Colonic mucosa (tissue), 4 donors: ENCODE measurements at regions not wholly inside any gene's neighbourhood (a gene's known extent, or its start where the extent isn't known, plus 50 kb on each side); places are given as distances from the start of the nearest gene placed in this dataset.
"Not testable (repeated sequence)": the region's sequence is repeated elsewhere in the genome, so short reads cannot be mapped to it uniquely, and the experiment has no call there.

Experiments used
- DNase-seq: peaks from one replicate; pipeline ENCODE4 v3.0.0-alpha.2; 2020
- H3K27ac ChIP-seq: fragments of 200-600 bp; one replicate; pipeline ENCODE4 v1.8.0; 2021
- H3K27me3 ChIP-seq: fragments of 200-600 bp; one replicate; pipeline ENCODE4 v1.8.0; 2021
- H3K36me3 ChIP-seq: fragments of 200-600 bp; one replicate; pipeline ENCODE4 v1.8.0; 2021
- H3K4me1 ChIP-seq: fragments of 200-600 bp; one replicate; pipeline ENCODE4 v1.8.0; 2021; ENCODE audit warnings: mild to moderate bottlenecking
- H3K4me3 ChIP-seq: fragments of 200-600 bp; one replicate; pipeline ENCODE4 v1.8.0; 2021
- H3K9ac ChIP-seq, 2 donors: one replicate each; pipeline ENCODE4 v1.7.0; 2013; ENCODE audit warnings: control low read depth in 2 of 2, low read depth in 2 of 2, low read length in 2 of 2
- H3K9me3 ChIP-seq: fragments of 200-600 bp; one replicate; pipeline ENCODE4 v1.8.0; 2021
- CTCF ChIP-seq: fragments of 200-600 bp; IDR thresholded peaks from one replicate; pipeline ENCODE4 v1.8.0; 2022; ENCODE audit warnings: antibody characterized with exemption, mild to moderate bottlenecking
- intact Hi-C: fragments of 100-400 bp; cut with DNase I; formaldehyde crosslinking; loops from one replicate; pipeline ENCODE4 v1.14.1; 2022
- donor health status: healthy.
- donor health status: DM: no; HTN: no; CAD: no.
- donor health status: DM: no; HTN: no; CAD: no.

DNA sequence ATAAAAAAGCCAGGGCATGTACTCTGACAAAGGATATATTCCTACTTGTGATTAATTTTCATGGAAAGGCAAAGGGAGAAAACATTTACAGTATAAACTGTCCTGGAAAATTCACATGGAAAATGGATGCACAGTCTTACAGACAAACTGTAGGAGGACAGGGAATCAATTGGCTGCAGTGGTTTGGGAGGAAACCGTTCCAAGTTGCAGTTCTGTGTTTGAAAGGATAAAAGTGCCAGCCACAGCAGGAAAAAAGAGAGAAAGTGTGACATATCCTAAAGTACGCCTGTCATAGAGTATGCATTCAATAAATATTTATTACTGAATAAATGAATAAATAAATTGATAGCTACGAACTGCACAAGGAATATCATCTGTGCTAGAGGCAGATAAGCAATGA is 462.9 kb downstream of the RAB38 start:
- Histone ChIP-seq H3K4me3 (no peak overlapping the region), H3K9me3 (no peaks in the 10 kb centered on the region), H3K9ac (no peak overlapping the region), H3K36me3 (no peaks in the 10 kb centered on the region), H3K27ac (no peak overlapping the region), H3K4me1 (no peaks in the 10 kb centered on the region), H3K27me3 (no peaks in the 10 kb centered on the region)
- intact Hi-C loops, result no loop called here
- DNase-seq, result no peak
- no peak for TF ChIP-seq CTCF

GRCh38 chr11:87703589-87703988 is 471.7 kb downstream of the RAB38 start:
- DNase-seq, H3K36me3 ChIP-seq, H3K27me3 ChIP-seq, H3K9me3 ChIP-seq, H3K4me1 ChIP-seq, H3K27ac ChIP-seq, intact Hi-C loops, H3K4me3 ChIP-seq, H3K9ac ChIP-seq: not testable (repeated sequence)

GRCh38 chr11:87675993-87676392 is 499.2 kb downstream of the RAB38 start:
- Histone ChIP-seq H3K9ac (no peak overlapping the region), H3K36me3 (no peaks in the 10 kb centered on the region), H3K4me1 (no peaks in the 10 kb centered on the region), H3K4me3 (no peak overlapping the region), H3K27ac (no peak overlapping the region), H3K9me3 (no peaks in the 10 kb centered on the region), H3K27me3 (no peaks in the 10 kb centered on the region)
- no peak for TF ChIP-seq CTCF
- DNase-seq, result no peak
- intact Hi-C loops, result no loop called here

- Histone ChIP-seq H3K27ac (no peak overlapping the region), H3K4me3 (no peak overlapping the region), H3K36me3 (no peaks in the 10 kb centered on the region), H3K4me1 (no peaks in the 10 kb centered on the region), H3K27me3 (no peaks in the 10 kb centered on the region), H3K9me3 (no peaks in the 10 kb centered on the region), H3K9ac (no peak overlapping the region)
- no peak for DNase-seq
- TF ChIP-seq CTCF, result no peak
- intact Hi-C loops, result no loop called here
Measured at GRCh38 chr11:87666730-87667129, 508.5 kb downstream of the RAB38 start.

DNA sequence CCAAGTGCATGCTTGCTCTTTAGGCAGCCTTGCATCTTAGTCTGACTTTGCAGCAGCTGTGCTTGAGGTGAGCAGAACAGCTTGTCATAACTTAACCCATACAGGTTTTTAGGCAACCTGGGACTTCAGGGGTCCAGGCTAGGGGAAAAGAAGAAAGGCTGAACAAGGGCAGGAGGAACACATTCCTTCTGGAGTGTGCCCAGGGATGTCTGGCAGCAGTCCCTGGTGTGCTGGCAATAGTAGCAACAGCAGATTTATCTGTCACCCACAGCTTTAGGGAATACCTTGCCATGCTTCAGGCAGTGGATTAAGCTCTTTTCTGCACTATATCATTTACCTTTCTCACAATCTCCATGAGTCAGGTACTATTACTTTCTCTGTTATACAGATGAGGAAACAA is 513.0 kb downstream of the RAB38 start:
- intact Hi-C loops, result no loop called here
- H3K27me3 ChIP-seq, result no peaks in the 10 kb centered on the region
- no peak for DNase-seq
- no peaks in the 10 kb centered on the region for H3K36me3 ChIP-seq
- H3K9ac ChIP-seq, result no peak overlapping the region
- no peak overlapping the region for H3K27ac ChIP-seq
- no peak for TF ChIP-seq CTCF
- H3K4me3 ChIP-seq, result no peak overlapping the region
- H3K9me3 ChIP-seq, result no peaks in the 10 kb centered on the region
- H3K4me1 ChIP-seq, result no peaks in the 10 kb centered on the region

GRCh38 chr11:87660926-87661660 is 514.1 kb downstream of the RAB38 start:
- intact Hi-C loops, result no loop called here
- H3K9me3 ChIP-seq, result no peaks in the 10 kb centered on the region
- H3K27ac ChIP-seq, result no peak overlapping the region
- H3K4me3 ChIP-seq, result no peak overlapping the region
- H3K36me3 ChIP-seq, result no peaks in the 10 kb centered on the region
- no peak for DNase-seq
- no peaks in the 10 kb centered on the region for H3K27me3 ChIP-seq
- H3K4me1 ChIP-seq, result no peaks in the 10 kb centered on the region
- H3K9ac ChIP-seq, result no peak overlapping the region
- no peak for TF ChIP-seq CTCF
